Fibroblast of lung (primary cell): ENCODE measurements at regions not wholly inside any gene's neighbourhood (a gene's known extent, or its start where the extent isn't known, plus 50 kb on each side); places are given as distances from the start of the nearest gene placed in this dataset.

Source experiments
- EZH2 ChIP-seq: IDR thresholded peaks from 2 replicates; pipeline ENCODE4 v1.5.1; 2012; ENCODE audit warnings: low read length, control low read depth, mild to moderate bottlenecking; ENCODE audit errors: missing control alignments
- TF ChIP-seq, protein P1 (sequence below), 2 donors: IDR thresholded peaks in 1 of 2; conservative IDR thresholded peaks in 1 of 2; 1 replicate in 1 of 2; 2 replicates in 1 of 2; pipeline ENCODE4 v1.5.1; 2011 to 2012; ENCODE audit warnings: low read length in 2 of 2, control low read depth in 1 of 2, inconsistent platforms in 1 of 2, low read depth in 1 of 2, mild to moderate bottlenecking in 1 of 2

DNA sequence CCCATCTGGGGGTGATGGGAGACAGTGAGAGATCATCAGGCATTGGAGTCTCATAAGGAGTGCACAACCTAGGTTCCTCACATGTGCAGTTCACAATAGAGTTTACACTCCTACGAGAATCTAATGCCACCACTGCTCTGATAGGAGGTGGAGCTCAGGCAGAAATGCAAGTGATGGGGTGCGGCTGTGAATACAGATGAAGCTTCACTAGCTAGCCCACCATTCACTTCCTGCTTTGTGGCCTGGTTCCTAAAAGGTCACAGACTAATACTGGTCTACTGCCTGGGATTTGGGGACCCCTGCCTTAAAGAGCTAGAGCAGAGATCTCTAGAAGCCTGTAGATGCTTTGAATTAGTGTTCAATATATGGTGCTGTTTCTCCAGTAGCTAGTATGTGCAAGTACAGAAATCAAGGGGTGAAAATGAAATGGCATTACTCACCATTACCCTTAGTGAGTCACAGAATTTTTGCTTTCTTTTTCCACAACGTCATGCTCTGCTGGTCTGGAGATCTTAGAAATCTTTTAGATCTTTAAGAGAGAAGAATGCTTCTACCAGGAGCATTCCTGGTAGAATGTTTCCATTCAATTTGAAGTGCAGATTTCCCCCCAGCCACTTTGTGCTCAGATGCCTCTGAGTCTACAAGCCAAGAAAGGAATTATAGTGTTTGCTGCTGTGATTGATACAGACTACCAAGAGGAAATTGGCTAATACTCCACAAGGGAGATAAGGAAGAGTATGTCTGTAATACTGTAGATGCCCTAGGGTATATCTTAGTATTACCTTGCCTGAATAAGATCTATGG is 2301.2 kb downstream of the PCDH9 start:
- TF ChIP-seq, protein P1, sequence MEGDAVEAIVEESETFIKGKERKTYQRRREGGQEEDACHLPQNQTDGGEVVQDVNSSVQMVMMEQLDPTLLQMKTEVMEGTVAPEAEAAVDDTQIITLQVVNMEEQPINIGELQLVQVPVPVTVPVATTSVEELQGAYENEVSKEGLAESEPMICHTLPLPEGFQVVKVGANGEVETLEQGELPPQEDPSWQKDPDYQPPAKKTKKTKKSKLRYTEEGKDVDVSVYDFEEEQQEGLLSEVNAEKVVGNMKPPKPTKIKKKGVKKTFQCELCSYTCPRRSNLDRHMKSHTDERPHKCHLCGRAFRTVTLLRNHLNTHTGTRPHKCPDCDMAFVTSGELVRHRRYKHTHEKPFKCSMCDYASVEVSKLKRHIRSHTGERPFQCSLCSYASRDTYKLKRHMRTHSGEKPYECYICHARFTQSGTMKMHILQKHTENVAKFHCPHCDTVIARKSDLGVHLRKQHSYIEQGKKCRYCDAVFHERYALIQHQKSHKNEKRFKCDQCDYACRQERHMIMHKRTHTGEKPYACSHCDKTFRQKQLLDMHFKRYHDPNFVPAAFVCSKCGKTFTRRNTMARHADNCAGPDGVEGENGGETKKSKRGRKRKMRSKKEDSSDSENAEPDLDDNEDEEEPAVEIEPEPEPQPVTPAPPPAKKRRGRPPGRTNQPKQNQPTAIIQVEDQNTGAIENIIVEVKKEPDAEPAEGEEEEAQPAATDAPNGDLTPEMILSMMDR (conservative IDR thresholded peaks at IDR 0.05 in 1 of 2, IDR thresholded peaks at IDR 0.05 in 1 of 2; ENCODE audit: low read depth in 1 of 2, low read length in 2 of 2) = no peak
- no peak for TF ChIP-seq EZH2
